ENCODE measurements at regions not wholly inside any gene's neighbourhood (a gene's known extent, or its start where the extent isn't known, plus 50 kb on each side); places are given as distances from the start of the nearest gene placed in this dataset.

- no peak for TF ChIP-seq CTCF (conservative IDR thresholded peaks at IDR 0.05 in 1 of 2, IDR thresholded peaks at IDR 0.05 in 1 of 2; ENCODE audit: low read depth in 1 of 2, low read length in 2 of 2)
- no peak for TF ChIP-seq EZH2 (IDR thresholded peaks at IDR 0.05; ENCODE audit: low read length, missing control alignments)
Observed at GRCh38 chr2:106275971-106276370, 81.9 kb upstream of the UXS1 start.

All from fibroblast of lung (primary cell).